Psoas muscle (tissue), 7 donors: ENCODE measurements at regions not wholly inside any gene's neighbourhood (a gene's known extent, or its start where the extent isn't known, plus 50 kb on each side); places are given as distances from the start of the nearest gene placed in this dataset.
"Not testable (repeated sequence)": the region's sequence is repeated elsewhere in the genome, so short reads cannot be mapped to it uniquely, and the experiment has no call there.

Experiments
- ATAC-seq, 4 donors: fragments of 200-7000 bp; cut with Tn5 transposase; one replicate each; pipeline ENCODE4 v1.9.1; 2020; ENCODE audit warnings: moderate library complexity in 3 of 4, mild to moderate bottlenecking in 2 of 4
- DNase-seq, 2 donors: peaks; one replicate each; pipeline ENCODE4 v3.0.0-alpha.2; 2020
- H3K27ac ChIP-seq: fragments of 200-600 bp; one replicate; pipeline ENCODE4 v1.8.0; 2022
- H3K27me3 ChIP-seq, 3 donors: fragments of 200-600 bp in 1 of 3; one replicate each; pipeline versions ENCODE4 v1.6.1 to v1.8.0; 2013 to 2022; ENCODE audit warnings: low read length in 2 of 3, mild to moderate bottlenecking in 2 of 3, moderate library complexity in 1 of 3; ENCODE audit not compliant: insufficient read depth in 3 of 3
- H3K36me3 ChIP-seq, 2 donors: fragments of 200-600 bp in 1 of 2; one replicate each; pipeline versions ENCODE4 v1.6.1 to v1.8.0; 2013 to 2022; ENCODE audit warnings: low read depth in 1 of 2, mild to moderate bottlenecking in 1 of 2, moderate library complexity in 1 of 2; ENCODE audit not compliant: insufficient read depth in 1 of 2
- H3K4me1 ChIP-seq: fragments of 200-600 bp; one replicate; pipeline ENCODE4 v1.8.0; 2022
- H3K4me3 ChIP-seq: fragments of 200-600 bp; one replicate; pipeline ENCODE4 v1.8.0; 2022; ENCODE audit warnings: mild to moderate bottlenecking
- H3K9me3 ChIP-seq: fragments of 200-600 bp; one replicate; pipeline ENCODE4 v1.8.0; 2022
- WGBS, 3 donors: extraction: QIAGEN DNeasy Blood & Tissue Kit; methylation state at CpG; one replicate each; pipeline versions ENCODE4 v1.1.6 to v1.1.7; 2013; 5-methylcytosine and 5-hydroxymethylcytosine counted together
- intact Hi-C, 2 donors: fragments of 100-400 bp; cut with DNase I; formaldehyde crosslinking; loops; one replicate each; pipeline versions ENCODE4 v1.11.0 to v1.14.2; 2022
- TF ChIP-seq, protein P1 (sequence below): fragments of 200-600 bp; IDR thresholded peaks from one replicate; pipeline ENCODE4 v1.8.0; 2022; ENCODE audit warnings: antibody characterized with exemption
- donor health status: healthy with polysubstance abuse.
- donor health status: DM: no; HTN: no; CAD: no; lungs with moderate emphysema.
- donor health status: Bipolar disorder and iron deficiency.
- donor health status: healthy.
- donor health status: DM: yes; HTN: yes; CAD: no.
- donor health status: DM: no; HTN: no; CAD: no.
- donor health status: DM: yes; HTN: yes; CAD: no.

GRCh38 chr1:219323426-219323825, 149.7 kb downstream of the LYPLAL1 start:
- intact Hi-C loops, result no loop called here
- no peaks in the 10 kb centered on the region for H3K9me3 ChIP-seq
- 46 to 63% (median 61%) methylated on average over 3 of the region's 3 CpGs for WGBS, 3 donors
- DNase-seq (no peak), ATAC-seq (peak in 1 of 4 donors; percentile 42)
- H3K27ac ChIP-seq, result no peak overlapping the region
- TF ChIP-seq, protein P1, sequence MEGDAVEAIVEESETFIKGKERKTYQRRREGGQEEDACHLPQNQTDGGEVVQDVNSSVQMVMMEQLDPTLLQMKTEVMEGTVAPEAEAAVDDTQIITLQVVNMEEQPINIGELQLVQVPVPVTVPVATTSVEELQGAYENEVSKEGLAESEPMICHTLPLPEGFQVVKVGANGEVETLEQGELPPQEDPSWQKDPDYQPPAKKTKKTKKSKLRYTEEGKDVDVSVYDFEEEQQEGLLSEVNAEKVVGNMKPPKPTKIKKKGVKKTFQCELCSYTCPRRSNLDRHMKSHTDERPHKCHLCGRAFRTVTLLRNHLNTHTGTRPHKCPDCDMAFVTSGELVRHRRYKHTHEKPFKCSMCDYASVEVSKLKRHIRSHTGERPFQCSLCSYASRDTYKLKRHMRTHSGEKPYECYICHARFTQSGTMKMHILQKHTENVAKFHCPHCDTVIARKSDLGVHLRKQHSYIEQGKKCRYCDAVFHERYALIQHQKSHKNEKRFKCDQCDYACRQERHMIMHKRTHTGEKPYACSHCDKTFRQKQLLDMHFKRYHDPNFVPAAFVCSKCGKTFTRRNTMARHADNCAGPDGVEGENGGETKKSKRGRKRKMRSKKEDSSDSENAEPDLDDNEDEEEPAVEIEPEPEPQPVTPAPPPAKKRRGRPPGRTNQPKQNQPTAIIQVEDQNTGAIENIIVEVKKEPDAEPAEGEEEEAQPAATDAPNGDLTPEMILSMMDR, result no peak
- no peaks in the 10 kb centered on the region for H3K27me3 ChIP-seq
- no peaks in the 10 kb centered on the region for H3K4me1 ChIP-seq
- H3K4me3 ChIP-seq, result no peak overlapping the region
- peaks cover 0 to 9% of the 10 kb centered on the region in 2 donors for H3K36me3 ChIP-seq

GRCh38 chr1:219322766-219323165, 149.1 kb downstream of the LYPLAL1 start:
- no peak overlapping the region for H3K4me3 ChIP-seq
- ATAC-seq, result no peak
- TF ChIP-seq, protein P1, result no peak
- H3K27me3 ChIP-seq, result no peaks in the 10 kb centered on the region
- intact Hi-C loops, result no loop called here
- H3K9me3 ChIP-seq, result no peaks in the 10 kb centered on the region
- DNase-seq, result no peak
- peaks cover 0 to 9% of the 10 kb centered on the region in 2 donors for H3K36me3 ChIP-seq
- no peak overlapping the region for H3K27ac ChIP-seq
- H3K4me1 ChIP-seq, result no peaks in the 10 kb centered on the region
- WGBS, 3 donors, result 93 to 98% (median 96%) methylated on average over 3 of the region's 3 CpGs

DNA sequence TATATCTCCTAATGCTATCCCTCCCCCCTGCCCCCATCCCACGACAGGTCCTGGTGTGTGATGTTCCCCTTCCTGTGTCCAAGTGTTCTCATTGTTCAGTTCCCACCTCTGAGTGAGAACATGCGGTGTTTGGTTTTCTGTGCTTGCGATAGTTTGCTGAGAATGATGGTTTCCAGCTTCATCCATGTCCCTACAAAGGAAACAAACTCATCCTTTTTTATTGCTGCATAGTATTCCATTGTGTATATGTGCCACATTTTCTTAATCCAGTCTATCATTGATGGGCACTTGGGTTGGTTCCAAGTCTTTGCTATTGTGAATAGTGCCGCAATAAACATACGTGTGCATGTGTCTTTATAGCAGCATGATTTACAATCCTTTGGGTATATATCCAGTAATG, 146.9 kb downstream of the LYPLAL1 start:
- intact Hi-C loops, result not testable (repeated sequence)

DNA sequence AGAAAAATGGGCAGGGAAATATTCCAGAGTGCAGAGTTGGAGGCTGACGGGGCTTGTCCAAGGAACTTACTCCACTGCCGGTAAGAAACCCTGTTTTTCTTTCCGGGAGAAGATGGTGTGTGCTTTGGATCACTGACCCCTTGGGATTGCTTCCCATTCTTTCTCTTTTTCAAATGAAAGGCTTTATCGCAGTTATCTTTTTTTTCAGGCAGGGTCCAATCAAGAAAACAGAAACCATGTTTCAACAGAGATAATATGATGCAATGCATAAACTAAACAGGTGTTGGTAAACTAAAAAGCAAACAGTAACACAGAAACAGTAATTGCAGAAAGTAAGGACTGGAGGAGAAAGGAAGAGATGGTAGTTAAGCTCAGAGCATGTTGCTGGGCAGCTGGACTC, 145.1 kb downstream of the LYPLAL1 start:
- Histone ChIP-seq H3K4me1 (no peaks in the 10 kb centered on the region), H3K27me3 (no peaks in the 10 kb centered on the region), H3K27ac (no peak overlapping the region), H3K36me3 (no peaks in the 10 kb centered on the region), H3K9me3 (no peaks in the 10 kb centered on the region), H3K4me3 (no peak overlapping the region)
- DNase-seq (no peak), ATAC-seq (no peak)
- TF ChIP-seq, protein P1, result no peak
- WGBS, 3 donors, result 86 to 92% (median 87%) methylated on average over 4 of the region's 4 CpGs
- intact Hi-C loops, result no loop called here

More for the DNA sequence above, 146.9 kb downstream of the LYPLAL1 start:
- WGBS, 3 donors, result 91 to 98% (median 96%) methylated on average over 3 to 4 of the region's 5 CpGs
- not testable (repeated sequence) for DNase-seq, H3K4me3 ChIP-seq, H3K36me3 ChIP-seq, ATAC-seq, H3K9me3 ChIP-seq, H3K27ac ChIP-seq, H3K27me3 ChIP-seq, H3K4me1 ChIP-seq

DNA sequence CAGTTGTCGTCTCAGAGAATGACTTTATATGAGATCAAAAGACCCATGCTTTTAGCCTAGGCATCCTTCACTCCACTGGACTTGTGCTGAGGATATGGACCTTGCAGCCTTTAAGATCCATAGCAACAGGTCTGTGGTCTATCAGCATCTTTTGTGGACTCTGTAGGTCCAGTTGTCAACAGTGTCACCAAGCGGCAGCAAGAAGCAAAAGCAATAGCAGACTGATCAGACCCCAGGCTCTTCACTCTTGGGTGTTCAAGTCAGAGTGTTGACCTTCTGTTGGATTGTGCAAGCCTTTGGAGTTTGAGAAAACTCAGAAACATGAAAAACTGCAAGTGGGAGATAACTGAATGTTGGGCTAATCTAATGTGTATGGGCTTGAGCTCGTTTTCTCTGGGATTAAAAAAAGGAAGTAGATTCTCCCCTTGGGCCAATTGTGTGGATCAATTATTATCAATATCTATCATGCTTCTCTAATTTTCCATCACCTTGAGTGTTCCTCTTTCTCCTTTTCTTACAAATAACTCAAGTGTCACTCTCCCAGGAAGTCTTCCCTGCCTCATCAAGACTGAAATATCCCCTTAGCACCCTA, 144.2 kb downstream of the LYPLAL1 start:
- no peak for DNase-seq
- Histone ChIP-seq H3K9me3 (no peaks in the 10 kb centered on the region), H3K4me1 (no peaks in the 10 kb centered on the region), H3K4me3 (no peak overlapping the region), H3K36me3 (no peaks in the 10 kb centered on the region), H3K27ac (no peak overlapping the region), H3K27me3 (no peaks in the 10 kb centered on the region)
- ATAC-seq, result no peak
- intact Hi-C loops, result no loop called here
- TF ChIP-seq, protein P1, result no peak
- WGBS, 3 donors, result 85 to 87% (median 87%) methylated on average over 3 of the region's 3 CpGs
